GM20000 (cell line): ENCODE measurements at regions not wholly inside any gene's neighbourhood (a gene's known extent, or its start where the extent isn't known, plus 50 kb on each side); places are given as distances from the start of the nearest gene placed in this dataset.

Experiments used
- DNase-seq: peaks from one replicate; pipeline ENCODE4 v3.0.0; 2012; ENCODE audit warnings: low spot score
- TF ChIP-seq, protein P1 (sequence below): IDR thresholded peaks from 2 replicates; pipeline ENCODE4 v1.5.1; 2012; ENCODE audit warnings: mild to moderate bottlenecking, control low read depth; ENCODE audit errors: extremely low read depth, missing control alignments

DNA sequence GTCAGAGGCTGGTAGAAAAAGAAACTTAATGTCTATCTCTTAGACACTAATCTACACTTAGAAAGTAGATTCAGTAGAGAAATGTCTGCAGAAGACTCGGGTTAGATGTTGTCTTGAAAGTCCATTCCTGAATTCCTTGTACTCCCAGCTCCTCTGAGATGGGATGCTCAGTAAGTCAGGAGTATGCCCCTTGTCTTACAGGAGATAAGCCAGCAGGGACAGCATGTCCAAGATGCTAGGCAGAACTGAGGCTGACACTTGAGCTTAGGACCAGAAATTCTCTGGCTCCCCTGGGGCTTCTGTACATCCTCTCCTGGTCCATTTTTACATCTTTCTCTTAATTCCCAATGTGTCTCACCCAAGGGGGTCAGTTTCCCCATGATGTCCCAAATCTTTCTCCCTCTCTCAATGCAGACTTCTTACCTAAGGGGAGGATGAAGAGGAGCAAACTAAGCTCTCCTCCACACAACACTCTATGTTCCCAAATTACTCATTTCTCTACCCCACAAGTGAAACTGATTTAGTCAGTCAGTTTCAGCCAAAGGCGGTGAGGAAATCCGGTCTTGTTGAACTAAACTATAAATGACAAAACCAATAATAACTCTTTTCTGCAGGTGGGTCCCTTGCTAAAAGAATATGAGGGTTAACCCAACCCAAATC, 558.2 kb upstream of the DIPK2B start:
- no peak for DNase-seq
- TF ChIP-seq, protein P1, sequence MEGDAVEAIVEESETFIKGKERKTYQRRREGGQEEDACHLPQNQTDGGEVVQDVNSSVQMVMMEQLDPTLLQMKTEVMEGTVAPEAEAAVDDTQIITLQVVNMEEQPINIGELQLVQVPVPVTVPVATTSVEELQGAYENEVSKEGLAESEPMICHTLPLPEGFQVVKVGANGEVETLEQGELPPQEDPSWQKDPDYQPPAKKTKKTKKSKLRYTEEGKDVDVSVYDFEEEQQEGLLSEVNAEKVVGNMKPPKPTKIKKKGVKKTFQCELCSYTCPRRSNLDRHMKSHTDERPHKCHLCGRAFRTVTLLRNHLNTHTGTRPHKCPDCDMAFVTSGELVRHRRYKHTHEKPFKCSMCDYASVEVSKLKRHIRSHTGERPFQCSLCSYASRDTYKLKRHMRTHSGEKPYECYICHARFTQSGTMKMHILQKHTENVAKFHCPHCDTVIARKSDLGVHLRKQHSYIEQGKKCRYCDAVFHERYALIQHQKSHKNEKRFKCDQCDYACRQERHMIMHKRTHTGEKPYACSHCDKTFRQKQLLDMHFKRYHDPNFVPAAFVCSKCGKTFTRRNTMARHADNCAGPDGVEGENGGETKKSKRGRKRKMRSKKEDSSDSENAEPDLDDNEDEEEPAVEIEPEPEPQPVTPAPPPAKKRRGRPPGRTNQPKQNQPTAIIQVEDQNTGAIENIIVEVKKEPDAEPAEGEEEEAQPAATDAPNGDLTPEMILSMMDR: no peak

DNA sequence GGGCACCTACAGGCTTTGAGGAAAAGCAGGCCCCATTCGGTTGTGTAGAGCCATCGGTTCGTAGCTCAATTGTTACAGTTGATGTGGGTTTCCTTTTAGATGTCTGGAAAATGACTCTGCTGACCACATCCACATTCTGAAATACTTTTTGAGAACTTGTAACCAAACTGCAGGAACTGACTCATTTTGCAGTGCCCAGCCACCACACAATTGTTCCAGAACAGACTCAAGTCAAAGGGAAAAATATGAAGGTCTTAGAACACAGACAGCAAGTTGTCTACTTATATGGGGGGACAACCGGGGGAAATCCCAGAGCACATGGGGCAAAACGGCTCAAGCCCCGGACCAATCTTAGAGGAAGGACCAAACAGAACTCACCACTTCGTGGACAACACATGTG, 557.6 kb upstream of the DIPK2B start:
- TF ChIP-seq, protein P1: no peak
- no peak for DNase-seq

DNA sequence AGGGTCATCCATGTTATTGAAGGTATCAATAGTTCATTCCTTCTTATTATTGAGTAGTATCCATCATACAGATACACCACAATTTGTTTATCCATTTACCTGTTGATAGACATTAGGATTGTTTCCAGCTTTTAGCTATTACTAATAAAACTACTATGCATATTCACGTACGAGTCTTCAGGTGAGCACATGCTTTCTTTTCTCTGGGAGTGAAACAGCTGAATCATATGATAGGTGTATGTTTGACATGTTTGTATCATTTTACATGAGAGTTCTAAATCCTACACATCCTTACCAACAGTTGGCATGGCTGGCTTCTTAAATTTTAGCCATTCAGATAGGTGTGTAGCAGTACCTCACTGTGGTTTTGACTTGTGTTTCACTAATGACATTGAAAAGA, 556.6 kb upstream of the DIPK2B start:
- no peak for DNase-seq
- TF ChIP-seq, protein P1: no peak

DNA sequence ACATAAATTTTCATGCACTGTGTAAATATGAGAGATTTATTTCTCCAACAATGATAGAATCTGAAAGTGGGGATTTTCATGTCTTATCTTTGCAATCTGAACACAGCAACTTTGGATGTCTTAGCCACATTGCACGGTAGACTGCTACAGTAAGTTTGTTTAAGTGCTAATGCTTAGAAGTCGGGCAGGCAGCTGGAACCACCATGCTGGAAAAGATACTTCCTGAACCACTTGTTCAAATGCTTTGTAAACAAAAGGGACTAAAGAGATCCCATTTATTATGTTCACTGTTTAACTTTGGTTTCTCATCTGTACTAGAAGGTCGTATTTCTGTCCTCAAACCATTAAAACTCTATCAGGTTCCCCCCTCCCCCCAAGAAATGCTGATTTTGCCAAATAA, 555.9 kb upstream of the DIPK2B start:
- TF ChIP-seq, protein P1: no peak
- no peak for DNase-seq

DNA sequence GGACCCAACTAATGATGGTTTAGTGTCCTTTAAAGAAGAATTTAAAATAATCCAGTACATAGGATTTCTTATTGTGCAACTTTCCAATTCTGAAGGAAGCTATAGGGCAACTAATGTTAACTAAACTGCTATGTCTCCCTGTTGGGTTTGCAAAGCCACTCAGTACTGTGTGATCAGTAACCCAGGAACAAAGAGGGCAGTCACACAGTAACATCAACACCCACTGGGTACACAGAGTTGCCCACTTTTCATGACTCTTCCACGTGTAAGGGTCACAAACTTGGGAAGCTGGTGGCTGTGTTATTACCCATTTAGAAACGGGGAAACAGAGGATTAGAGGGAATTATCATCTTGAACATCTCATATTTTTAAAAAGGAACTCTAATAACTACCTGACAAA, 555.0 kb upstream of the DIPK2B start:
- DNase-seq: no peak
- TF ChIP-seq, protein P1: no peak

DNA sequence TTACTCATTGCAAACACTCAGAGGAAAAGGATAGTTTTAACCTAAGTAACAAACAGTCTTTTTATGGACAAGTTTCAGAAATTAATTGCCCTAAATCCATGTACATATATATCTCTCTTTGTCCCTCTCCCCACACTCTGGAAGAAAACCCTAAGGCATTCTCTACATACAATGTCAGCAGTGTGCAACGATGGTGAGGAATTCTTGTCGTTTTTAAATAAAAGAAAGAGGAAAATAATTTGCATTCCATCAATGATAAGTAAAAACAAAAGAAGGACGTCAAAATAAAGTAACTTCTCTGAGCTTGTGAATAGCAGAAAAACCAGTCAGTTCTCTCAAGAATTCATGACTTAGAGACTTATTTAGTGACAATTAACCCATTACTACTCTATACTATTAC, 550.5 kb upstream of the DIPK2B start:
- DNase-seq: no peak
- TF ChIP-seq, protein P1: no peak

DNA sequence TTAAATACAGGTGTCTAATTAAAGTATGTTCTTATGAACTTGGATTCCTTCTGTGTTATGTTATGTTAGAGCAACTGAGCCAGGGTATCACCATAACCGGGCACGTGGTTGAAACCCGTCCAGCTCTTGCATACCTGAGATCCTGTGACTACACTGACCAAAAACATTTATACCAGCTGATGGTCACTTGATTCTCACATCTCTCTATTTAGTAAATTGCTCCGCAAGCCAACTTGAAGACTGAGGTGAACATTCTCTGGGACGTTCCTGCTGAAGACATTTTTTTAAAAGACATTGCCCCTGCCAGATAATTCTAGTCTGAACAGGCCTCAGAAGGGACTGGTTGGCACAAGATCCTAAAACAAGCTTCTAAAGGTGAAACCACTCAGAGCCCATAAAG, 550.0 kb upstream of the DIPK2B start:
- TF ChIP-seq, protein P1: no peak
- no peak for DNase-seq
